ENCODE measurements at regions not wholly inside any gene's neighbourhood (a gene's known extent, or its start where the extent isn't known, plus 50 kb on each side); places are given as distances from the start of the nearest gene placed in this dataset.

- TF ChIP-seq POLR2AphosphoS5 (IDR thresholded peaks at IDR 0.05; ENCODE audit: insufficient read depth, low read depth, low read length) (no peak), CTCF (IDR thresholded peaks at IDR 0.05; ENCODE audit: extremely low read depth in 1 of 2, insufficient read depth in 1 of 2, low read depth in 1 of 2, low read length in 2 of 2) (no peak), EZH2 (IDR thresholded peaks at IDR 0.05; ENCODE audit: borderline replicate concordance, low read depth, low read length, severe bottlenecking) (no peak), POLR2A (IDR thresholded peaks at IDR 0.05; ENCODE audit: low read depth, low read length) (no peak)
Observed at GRCh38 chr21:35690436-35690835, 369.9 kb downstream of the SETD4 start.

Data from endothelial cell of umbilical vein (primary cell).